B cell (primary cell): ENCODE measurements at regions not wholly inside any gene's neighbourhood (a gene's known extent, or its start where the extent isn't known, plus 50 kb on each side); places are given as distances from the start of the nearest gene placed in this dataset.

ENCODE experiments used
- ATAC-seq: fragments of 200-7000 bp; cut with Tn5 transposase; one replicate; pipeline ENCODE4 v1.10.0; 2021; ENCODE audit warnings: low read depth, mild to moderate bottlenecking, moderate number of reproducible peaks, moderate library complexity
- CTCF ChIA-PET: fragments of 350-600 bp; sonication (Branson Sonifier 250); formaldehyde crosslinking; loops from one replicate; lab custom pipeline; 2021; ENCODE audit warnings: antibody characterized with exemption, inconsistent platforms; lab: Charles Lee
- POLR2A ChIA-PET: fragments of 350-600 bp; sonication (Branson Sonifier 250); formaldehyde crosslinking; loops from one replicate; lab custom pipeline; 2021; ENCODE audit warnings: antibody characterized with exemption; lab: Charles Lee
- DNase-seq: peaks from one replicate; pipeline ENCODE4 v3.0.0; 2013
- H2AFZ ChIP-seq: 2 replicates; pipeline ENCODE4 v1.6.1; 2012; ENCODE audit warnings: mild to moderate bottlenecking, low read depth, low read length; ENCODE audit not compliant: insufficient read depth, poor library complexity, severe bottlenecking
- H3K27ac ChIP-seq, 2 donors: 1 replicate in 1 of 2; 2 replicates in 1 of 2; pipeline ENCODE4 v1.5.1; 2012 to 2013; ENCODE audit warnings: low read length in 2 of 2, mild to moderate bottlenecking in 2 of 2, moderate library complexity in 1 of 2
- H3K27me3 ChIP-seq, 4 experiments: fragments of 200-600 bp in 1 of 4; sonication (generic) in 1 of 4; replicated peaks in 1 of 4; 1 replicate in 2 of 4; 2 replicates in 2 of 4; pipeline versions ENCODE4 v1.6.1 to v1.7.0; 2013 to 2016; ENCODE audit warnings: low read length in 3 of 4, mild to moderate bottlenecking in 2 of 4, mixed read lengths in 1 of 4, moderate library complexity in 1 of 4; ENCODE audit not compliant: insufficient read depth in 4 of 4, control insufficient read depth in 3 of 4; ENCODE audit errors: control extremely low read depth in 1 of 4
- H3K36me3 ChIP-seq, 2 experiments: replicated peaks in 1 of 2; 1 replicate in 1 of 2; 2 replicates in 1 of 2; pipeline versions ENCODE4 v1.6.1 to v1.7.1; 2013; ENCODE audit warnings: low read length in 1 of 2; ENCODE audit not compliant: insufficient read depth in 2 of 2, control insufficient read depth in 1 of 2; ENCODE audit errors: control extremely low read depth in 1 of 2, extremely low read depth in 1 of 2
- H3K4me1 ChIP-seq, 2 donors: fragments of 200-600 bp in 1 of 2; sonication (generic) in 1 of 2; 1 replicate in 1 of 2; 2 replicates in 1 of 2; pipeline versions ENCODE4 v1.5.1 to v1.6.1; 2013 to 2017; ENCODE audit warnings: low read length in 2 of 2; ENCODE audit not compliant: control insufficient read depth in 2 of 2, insufficient read depth in 2 of 2
- H3K4me2 ChIP-seq: replicated peaks from 2 replicates; pipeline ENCODE3; 2012; ENCODE audit warnings: mild to moderate bottlenecking, low read depth, low read length; ENCODE audit not compliant: poor library complexity, severe bottlenecking
- H3K4me3 ChIP-seq, 5 experiments: fragments of 200-600 bp in 1 of 5; sonication (generic) in 1 of 5; 1 replicate in 3 of 5; 2 replicates in 2 of 5; pipeline versions ENCODE4 v1.5.1 to v1.7.0; 2011 to 2016; ENCODE audit warnings: low read length in 4 of 5, mild to moderate bottlenecking in 4 of 5, low read depth in 2 of 5, control low read depth in 1 of 5, moderate library complexity in 1 of 5; ENCODE audit not compliant: insufficient read depth in 1 of 5; ENCODE audit errors: control extremely low read depth in 1 of 5, extremely low read depth in 1 of 5
- H3K79me2 ChIP-seq: fragments of 200-600 bp; sonication (generic); one replicate; pipeline ENCODE4 v1.6.0; 2016; ENCODE audit warnings: low read length; ENCODE audit not compliant: control insufficient read depth, insufficient read depth
- H3K9ac ChIP-seq: fragments of 200-600 bp; sonication (generic); 2 replicates; pipeline ENCODE4 v1.6.1; 2017; ENCODE audit warnings: mild to moderate bottlenecking, low read length, moderate library complexity
- H3K9me3 ChIP-seq, 3 donors: one replicate each; pipeline versions ENCODE4 v1.6.1 to v1.7.1; 2013; ENCODE audit warnings: low read length in 2 of 3; ENCODE audit not compliant: control insufficient read depth in 2 of 3, insufficient read depth in 1 of 3; ENCODE audit errors: control extremely low read depth in 1 of 3
- H4K20me1 ChIP-seq: 2 replicates; pipeline ENCODE4 v1.6.0; 2012; ENCODE audit warnings: mild to moderate bottlenecking, low read length; ENCODE audit not compliant: insufficient read depth, control insufficient read depth, poor library complexity, severe bottlenecking
- H3K27ac Mint-ChIP-seq: one replicate; pipeline ENCODE4 v1.8.0; 2021; ENCODE audit warnings: mixed read lengths
- H3K27me3 Mint-ChIP-seq: one replicate; pipeline ENCODE4 v1.8.0; 2021; ENCODE audit warnings: mixed read lengths
- H3K4me1 Mint-ChIP-seq: one replicate; pipeline ENCODE4 v1.8.0; 2021; ENCODE audit warnings: mixed read lengths
- H3K4me3 Mint-ChIP-seq: one replicate; pipeline ENCODE4 v1.8.0; 2021; ENCODE audit warnings: mixed read lengths
- H3K9me3 Mint-ChIP-seq: one replicate; pipeline ENCODE4 v1.8.0; 2022; ENCODE audit warnings: mixed read lengths; ENCODE audit not compliant: insufficient read depth
- CTCF ChIP-seq: fragments of 200-600 bp; IDR thresholded peaks from one replicate; pipeline ENCODE4 v1.8.0; 2022; ENCODE audit warnings: antibody characterized with exemption, mild to moderate bottlenecking
- EZH2 ChIP-seq: IDR thresholded peaks from 2 replicates; pipeline ENCODE4 v1.6.1; 2012; ENCODE audit warnings: borderline replicate concordance, low read depth, mild to moderate bottlenecking, moderate library complexity, low read length; ENCODE audit not compliant: insufficient read depth, poor library complexity, severe bottlenecking
- WGBS: methylation state at CpG from one replicate; pipeline ENCODE4 v1.1.5; 2013; ENCODE audit warnings: missing lambda C conversion rate; ENCODE audit not compliant: insufficient coverage; 5-methylcytosine and 5-hydroxymethylcytosine counted together
- intact Hi-C: fragments of 100-400 bp; cut with micrococcal nuclease; formaldehyde crosslinking; loops from one replicate; pipeline ENCODE4 v1.10.0; 2022

DNA sequence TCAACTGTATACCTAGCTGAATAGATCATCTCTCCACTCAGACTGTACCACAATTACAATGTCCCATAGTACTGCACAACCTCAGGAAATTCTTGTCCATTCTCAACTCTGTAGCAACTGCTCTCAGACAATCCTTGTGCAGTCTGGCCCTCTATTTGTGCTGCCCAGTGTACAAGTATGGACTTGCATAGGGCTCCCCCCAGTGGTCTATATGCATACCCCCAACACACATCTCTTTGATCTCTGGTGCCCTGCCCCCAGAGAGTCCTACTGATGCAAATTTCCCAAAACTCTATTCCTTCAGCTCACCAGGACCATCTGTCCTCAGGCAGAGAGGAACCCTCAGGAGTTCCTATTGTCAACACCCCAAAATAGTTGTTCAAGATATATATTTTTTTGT is 205.3 kb downstream of the SLCO4C1 start:
- DNase-seq (no peak), ATAC-seq (no peak)
- intact Hi-C loops, result no loop called here
- no peaks in the 10 kb centered on the region for H3K9me3 Mint-ChIP-seq
- CTCF ChIA-PET, result interaction anchor here (1.2 kb wide), 1 partner anchor 37 kb away, joined by 3 read pairs; no protein-coding TSS in a partner anchor
- TF ChIP-seq EZH2, result no peak
- TF ChIP-seq CTCF, result no peak
- H3K4me2 ChIP-seq, result no peak overlapping the region
- no peaks in the 10 kb centered on the region for H4K20me1 ChIP-seq
- H3K4me3 Mint-ChIP-seq, result no peak overlapping the region
- H3K9ac ChIP-seq, result no peak overlapping the region
- H3K79me2 ChIP-seq, result no peaks in the 10 kb centered on the region
- peaks cover 0 to 4% (median 0%) of the 10 kb centered on the region in 3 donors for H3K9me3 ChIP-seq
- no peaks in the 10 kb centered on the region for H3K36me3 ChIP-seq
- H3K27me3 Mint-ChIP-seq, result no peaks in the 10 kb centered on the region
- H3K4me1 Mint-ChIP-seq, result no peaks in the 10 kb centered on the region
- H3K27me3 ChIP-seq, result no peaks in the 10 kb centered on the region
- no peak overlapping the region for H3K27ac ChIP-seq
- H2AFZ ChIP-seq, result no peak overlapping the region
- H3K27ac Mint-ChIP-seq, result no peak overlapping the region
- H3K4me1 ChIP-seq, result no peaks in the 10 kb centered on the region
- H3K4me3 ChIP-seq, result no peak overlapping the region
- POLR2A ChIA-PET, result no interaction called here

DNA sequence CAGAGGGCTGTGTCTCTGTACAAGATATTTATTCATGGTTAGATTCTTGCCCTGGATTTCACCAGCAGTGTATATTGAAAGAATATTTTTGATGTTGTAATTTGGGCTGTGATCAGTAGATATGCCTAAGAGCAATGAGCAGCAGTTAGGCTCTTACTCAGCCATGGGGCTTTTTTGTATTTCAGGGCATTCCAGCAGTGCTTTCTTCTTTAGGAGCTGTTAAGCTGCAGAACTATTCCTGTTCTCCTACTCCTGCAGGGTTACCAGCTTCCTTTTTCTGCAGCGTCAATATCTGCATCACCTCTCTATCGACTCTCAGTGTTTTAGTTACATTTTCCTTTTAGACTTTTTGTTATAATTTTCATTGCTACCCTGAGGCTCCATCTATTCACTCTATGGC is 206.2 kb downstream of the SLCO4C1 start:
- Mint-ChIP-seq H3K27ac (no peak overlapping the region), H3K27me3 (no peaks in the 10 kb centered on the region), H3K4me1 (no peaks in the 10 kb centered on the region), H3K4me3 (no peak overlapping the region), H3K9me3 (no peaks in the 10 kb centered on the region)
- CTCF ChIA-PET, result no interaction called here
- DNase-seq (no peak), ATAC-seq (no peak)
- Histone ChIP-seq H2AFZ (no peak overlapping the region), H3K4me1 (no peaks in the 10 kb centered on the region), H3K9ac (no peak overlapping the region), H3K9me3 (peaks cover 0 to 4% (median 0%) of the 10 kb centered on the region in 3 donors), H3K4me3 (no peak overlapping the region), H3K4me2 (no peak overlapping the region), H3K27ac (no peak overlapping the region), H4K20me1 (no peaks in the 10 kb centered on the region), H3K36me3 (no peaks in the 10 kb centered on the region), H3K27me3 (no peaks in the 10 kb centered on the region), H3K79me2 (no peaks in the 10 kb centered on the region)
- TF ChIP-seq EZH2 (no peak), CTCF (no peak)
- WGBS, result no CpG with 5 or more reads among the region's 2 CpGs
- POLR2A ChIA-PET, result no interaction called here
- intact Hi-C loops, result no loop called here
